ENCODE measurements at regions not wholly inside any gene's neighbourhood (a gene's known extent, or its start where the extent isn't known, plus 50 kb on each side); places are given as distances from the start of the nearest gene placed in this dataset.
"Not testable (repeated sequence)": the region's sequence is repeated elsewhere in the genome, so short reads cannot be mapped to it uniquely, and the experiment has no call there.

DNA sequence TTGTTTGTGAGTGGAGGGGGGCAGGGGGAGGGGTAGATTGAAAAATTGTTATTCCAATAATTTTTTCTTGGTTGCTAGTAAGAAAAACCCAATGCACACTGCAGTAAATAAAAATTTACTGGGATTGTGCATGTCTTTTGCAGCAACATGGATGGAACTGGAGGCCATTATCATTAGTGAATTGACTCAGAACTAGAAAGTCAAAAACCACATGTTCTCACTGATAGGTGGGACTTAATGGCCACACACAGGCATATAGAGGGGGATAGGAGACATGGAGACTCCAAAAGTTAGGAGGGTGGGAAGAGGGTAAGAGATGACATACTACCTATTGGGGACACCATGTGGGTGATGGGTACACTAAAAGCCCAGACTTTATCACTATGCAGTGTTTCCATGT lies 67.2 kb downstream of the BUB3 start:
- H3K9me3 ChIP-seq = peaks cover 0 to 3% (median 0%) of the 10 kb centered on the region in 4 donors
- DNase-seq (no peak), ATAC-seq (ENCODE audit: low FRiP score in 2 of 2) (no peak)
- H3K27me3 ChIP-seq = no peaks in the 10 kb centered on the region
- no peak overlapping the region for H3K4me3 ChIP-seq
- H3K4me1 ChIP-seq = no peaks in the 10 kb centered on the region
- no peak overlapping the region for H3K27ac ChIP-seq
- no peaks in the 10 kb centered on the region for H3K36me3 ChIP-seq
- TF ChIP-seq POLR2AphosphoS5 (IDR thresholded peaks at IDR 0.05) (no peak), CTCF (IDR thresholded peaks at IDR 0.05) (no peak), EP300 (IDR thresholded peaks at IDR 0.05) (no peak), POLR2A (IDR thresholded peaks at IDR 0.05) (no peak)

- 66 to 74% methylated on average over 4 of the region's 4 CpGs for WGBS, 2 donors
- no peaks in the 10 kb centered on the region for H3K36me3 ChIP-seq
- ATAC-seq (ENCODE audit: low FRiP score in 2 of 2) = no peak
- no peak for DNase-seq
- H3K4me1 ChIP-seq = no peaks in the 10 kb centered on the region
- H3K4me3 ChIP-seq = no peak overlapping the region
- no peaks in the 10 kb centered on the region for H3K9me3 ChIP-seq
- no peaks in the 10 kb centered on the region for H3K27me3 ChIP-seq
- no peak overlapping the region for H3K27ac ChIP-seq
- TF ChIP-seq EP300 (IDR thresholded peaks at IDR 0.05) (no peak), POLR2A (IDR thresholded peaks at IDR 0.05) (no peak), CTCF (IDR thresholded peaks at IDR 0.05) (no peak), POLR2AphosphoS5 (IDR thresholded peaks at IDR 0.05) (no peak)
These were observed 68.6 kb downstream of the BUB3 start for GRCh38 chr10:123222832-123223231.

- Histone ChIP-seq H3K9me3 (no peaks in the 10 kb centered on the region), H3K27ac (no peak overlapping the region), H3K36me3 (no peaks in the 10 kb centered on the region), H3K4me3 (no peak overlapping the region), H3K27me3 (no peaks in the 10 kb centered on the region), H3K4me1 (no peaks in the 10 kb centered on the region)
- DNase-seq = no peak
- ATAC-seq (ENCODE audit: low FRiP score in 2 of 2) = no peak
- TF ChIP-seq POLR2A (IDR thresholded peaks at IDR 0.05) = no peak
- TF ChIP-seq CTCF (IDR thresholded peaks at IDR 0.05) = no peak
- TF ChIP-seq POLR2AphosphoS5 (IDR thresholded peaks at IDR 0.05) = no peak
- no peak for TF ChIP-seq EP300 (IDR thresholded peaks at IDR 0.05)
- 57 to 65% methylated on average over 2 of the region's 2 CpGs for WGBS, 2 donors
These were observed 73.5 kb downstream of the BUB3 start for GRCh38 chr10:123227706-123228105.

DNA sequence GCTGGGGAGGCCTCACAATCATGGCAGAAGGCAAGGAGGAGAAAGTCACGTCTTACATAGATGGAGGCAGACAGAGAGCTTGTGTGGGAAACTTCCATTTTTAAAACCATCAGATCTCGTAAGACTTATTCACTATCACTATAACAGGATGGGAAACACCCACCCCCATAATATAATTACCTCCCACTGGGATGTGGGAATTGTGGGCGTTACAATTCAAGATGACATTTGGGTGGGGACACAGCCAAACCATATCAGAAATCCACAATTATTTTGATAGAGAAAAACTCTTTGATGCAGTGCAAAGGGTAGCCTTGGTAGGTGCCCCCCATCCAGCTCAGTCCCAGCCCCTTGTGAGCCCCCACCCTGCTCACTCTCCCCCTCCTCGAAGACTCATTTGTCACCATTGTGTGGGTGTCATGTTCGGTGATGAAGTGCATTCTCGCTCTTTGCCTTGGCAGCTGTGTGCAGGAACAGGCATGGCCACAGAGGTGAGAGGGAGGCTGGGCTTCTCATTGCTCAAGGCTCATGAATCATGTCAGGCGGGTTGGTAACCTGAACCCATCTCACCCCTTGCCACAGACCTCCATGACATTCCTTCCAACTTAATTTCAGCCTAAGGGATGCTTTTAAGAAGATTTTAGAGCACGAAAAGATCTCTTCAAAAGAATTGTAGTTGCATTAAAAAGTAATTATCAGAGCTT lies 75.9 kb downstream of the BUB3 start:
- Histone ChIP-seq H3K36me3 (no peaks in the 10 kb centered on the region), H3K9me3 (peaks cover 0 to 8% (median 3%) of the 10 kb centered on the region in 4 donors), H3K27me3 (no peaks in the 10 kb centered on the region), H3K4me1 (no peaks in the 10 kb centered on the region), H3K4me3 (no peak overlapping the region), H3K27ac (no peak overlapping the region)
- WGBS, 2 donors = 79 to 80% methylated on average over 6 to 8 of the region's 8 CpGs
- ATAC-seq (ENCODE audit: low FRiP score in 2 of 2) (no peak), DNase-seq (no peak)
- TF ChIP-seq EP300 (IDR thresholded peaks at IDR 0.05) (no peak), CTCF (IDR thresholded peaks at IDR 0.05) (no peak), POLR2AphosphoS5 (IDR thresholded peaks at IDR 0.05) (no peak), POLR2A (IDR thresholded peaks at IDR 0.05) (no peak)

DNA sequence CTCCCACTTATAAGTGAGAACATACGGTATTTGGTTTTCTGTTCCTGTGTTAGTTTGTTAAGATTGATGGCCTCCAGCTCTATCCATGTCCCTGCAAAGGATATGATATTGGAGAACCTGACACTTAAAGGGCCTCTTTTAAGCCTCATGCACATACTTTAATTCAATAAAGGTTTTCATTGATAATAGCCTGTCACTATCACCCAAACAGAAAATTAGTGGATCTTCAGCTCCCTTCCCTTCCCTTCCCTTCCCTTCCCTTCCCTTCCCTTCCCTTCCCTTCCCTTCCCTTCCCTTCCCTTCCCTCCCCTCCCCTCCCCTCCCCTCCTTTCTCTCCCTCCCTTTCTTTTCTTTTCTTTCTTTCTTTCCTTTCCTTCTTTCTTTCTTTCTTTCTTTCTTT lies 78.7 kb downstream of the BUB3 start:
- H3K27ac ChIP-seq; H3K4me1 ChIP-seq; ATAC-seq (ENCODE audit: low FRiP score in 2 of 2); DNase-seq; H3K36me3 ChIP-seq; H3K27me3 ChIP-seq; H3K4me3 ChIP-seq: not testable (repeated sequence)
- peaks cover 0 to 10% (median 3%) of the 10 kb centered on the region in 4 donors for H3K9me3 ChIP-seq
- WGBS, 2 donors = 91 to 94% methylated on average over 1 of the region's 1 CpG

DNA sequence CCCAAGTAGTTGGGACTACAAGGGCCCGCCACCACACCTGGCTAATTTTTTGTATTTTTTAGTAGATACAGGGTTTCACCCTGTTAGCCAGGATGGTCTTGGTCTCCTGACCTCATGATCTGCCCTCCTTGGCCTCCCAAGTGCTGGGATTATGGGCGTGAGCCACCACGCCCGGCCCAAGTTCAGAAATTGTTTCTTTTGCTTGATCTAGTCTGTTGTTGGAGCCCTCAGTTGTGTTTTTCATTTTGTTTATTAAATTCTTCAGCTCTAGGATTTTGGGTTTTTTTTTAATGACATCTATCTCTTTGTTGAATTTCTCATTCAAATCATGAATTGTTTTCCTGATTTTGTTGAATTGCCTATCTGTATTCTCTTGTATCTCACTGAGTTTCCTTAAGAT lies 80.8 kb downstream of the BUB3 start:
- ATAC-seq (ENCODE audit: low FRiP score in 2 of 2); H3K27me3 ChIP-seq; H3K27ac ChIP-seq; H3K4me3 ChIP-seq; H3K36me3 ChIP-seq; H3K4me1 ChIP-seq; DNase-seq: not testable (repeated sequence)
- 95 to 100% methylated on average over 4 of the region's 4 CpGs for WGBS, 2 donors
- H3K9me3 ChIP-seq = peaks cover 0 to 10% (median 3%) of the 10 kb centered on the region in 4 donors
